ENCODE measurements at regions not wholly inside any gene's neighbourhood (a gene's known extent, or its start where the extent isn't known, plus 50 kb on each side); places are given as distances from the start of the nearest gene placed in this dataset.

GRCh38 chr20:50346374-50347283, 156.0 kb downstream of the CEBPB start:
- no peak overlapping the region for H3K4me3 ChIP-seq (ENCODE audit: low read depth, low read length)
- DNase-seq (ENCODE audit: low read depth): peak; percentile 90
- no peak for TF ChIP-seq CTCF (IDR thresholded peaks at IDR 0.05; ENCODE audit: insufficient read depth, low read depth, low read length)

- no peak for DNase-seq (ENCODE audit: low read depth)
- H3K4me3 ChIP-seq (ENCODE audit: low read depth, low read length): no peak overlapping the region
- no peak for TF ChIP-seq CTCF (IDR thresholded peaks at IDR 0.05; ENCODE audit: insufficient read depth, low read depth, low read length)
These were observed 156.8 kb downstream of the CEBPB start for GRCh38 chr20:50347284-50348063.

GRCh38 chr20:50348096-50348495, 157.5 kb downstream of the CEBPB start:
- DNase-seq (ENCODE audit: low read depth): no peak
- no peak overlapping the region for H3K4me3 ChIP-seq (ENCODE audit: low read depth, low read length)
- TF ChIP-seq CTCF (IDR thresholded peaks at IDR 0.05; ENCODE audit: insufficient read depth, low read depth, low read length): no peak

- no peak overlapping the region for H3K4me3 ChIP-seq (ENCODE audit: low read depth, low read length)
- no peak for DNase-seq (ENCODE audit: low read depth)
- no peak for TF ChIP-seq CTCF (IDR thresholded peaks at IDR 0.05; ENCODE audit: insufficient read depth, low read depth, low read length)
These were observed 159.5 kb upstream of the PTPN1 start for GRCh38 chr20:50350510-50351249.

GRCh38 chr20:50351541-50351940, 158.6 kb upstream of the PTPN1 start:
- TF ChIP-seq CTCF (IDR thresholded peaks at IDR 0.05; ENCODE audit: insufficient read depth, low read depth, low read length): no peak
- DNase-seq (ENCODE audit: low read depth): no peak
- no peak overlapping the region for H3K4me3 ChIP-seq (ENCODE audit: low read depth, low read length)

GRCh38 chr20:50353289-50353961, 156.8 kb upstream of the PTPN1 start:
- no peak overlapping the region for H3K4me3 ChIP-seq (ENCODE audit: low read depth, low read length)
- DNase-seq (ENCODE audit: low read depth): no peak
- TF ChIP-seq CTCF (IDR thresholded peaks at IDR 0.05; ENCODE audit: insufficient read depth, low read depth, low read length): no peak

Measured in fibroblast of villous mesenchyme (primary cell).